ENCODE measurements at regions not wholly inside any gene's neighbourhood (a gene's known extent, or its start where the extent isn't known, plus 50 kb on each side); places are given as distances from the start of the nearest gene placed in this dataset.

GRCh38 chr12:92336641-92337040 lies 191.0 kb upstream of the BTG1 start:
- TF ChIP-seq YY1 (IDR thresholded peaks at IDR 0.05; ENCODE audit: low read depth) (no peak), RCOR1 (IDR thresholded peaks at IDR 0.05; ENCODE audit: low read length) (no peak), JUND (IDR thresholded peaks at IDR 0.05) (no peak), EP300 (IDR thresholded peaks at IDR 0.05; ENCODE audit: borderline replicate concordance in 1 of 2, low read depth in 1 of 2, low read length in 1 of 2) (no peak), EZH2phosphoT487 (IDR thresholded peaks at IDR 0.05; ENCODE audit: borderline replicate concordance, low read depth) (no peak), RFX5 (IDR thresholded peaks at IDR 0.05; ENCODE audit: low read length) (no peak), MXI1 (IDR thresholded peaks at IDR 0.05; ENCODE audit: low read depth, low read length) (no peak), ZBTB33 (IDR thresholded peaks at IDR 0.05; ENCODE audit: borderline replicate concordance, low read depth) (no peak), NRF1 (IDR thresholded peaks at IDR 0.05; ENCODE audit: low read depth, low read length) (no peak), GABPA (IDR thresholded peaks at IDR 0.05; ENCODE audit: low read depth) (no peak), USF2 (IDR thresholded peaks at IDR 0.05; ENCODE audit: borderline replicate concordance, low read depth, low read length) (no peak)
- TF ChIP-seq, protein P1, sequence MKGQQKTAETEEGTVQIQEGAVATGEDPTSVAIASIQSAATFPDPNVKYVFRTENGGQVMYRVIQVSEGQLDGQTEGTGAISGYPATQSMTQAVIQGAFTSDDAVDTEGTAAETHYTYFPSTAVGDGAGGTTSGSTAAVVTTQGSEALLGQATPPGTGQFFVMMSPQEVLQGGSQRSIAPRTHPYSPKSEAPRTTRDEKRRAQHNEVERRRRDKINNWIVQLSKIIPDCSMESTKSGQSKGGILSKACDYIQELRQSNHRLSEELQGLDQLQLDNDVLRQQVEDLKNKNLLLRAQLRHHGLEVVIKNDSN (IDR thresholded peaks at IDR 0.05; ENCODE audit: borderline replicate concordance, low read depth), result no peak
- ChIA-PET POLR2A (no interaction called here), CTCF (interaction anchor here (1.0 kb wide), 1 partner anchor 13 kb away, joined by 3 read pairs; no protein-coding TSS in a partner anchor)
- Histone ChIP-seq H3F3A (replicated peaks; ENCODE audit: insufficient read depth) (no peaks in the 10 kb centered on the region), H3K27me3 (ENCODE audit: insufficient read depth) (no peaks in the 10 kb centered on the region), H3K4me2 (no peak overlapping the region), H3K9ac (no peak overlapping the region), H3K4me3 (ENCODE audit: low read depth in 2 of 2, low read length in 1 of 2) (no peak overlapping the region), H3K9me2 (no peaks in the 10 kb centered on the region), H3K36me3 (replicated peaks in 1 of 2; ENCODE audit: control insufficient read depth in 1 of 2, insufficient read depth in 2 of 2, low read length in 1 of 2) (no peaks in the 10 kb centered on the region), H3K27ac (ENCODE audit: low read depth in 2 of 2, low read length in 1 of 2) (no peak overlapping the region), H3K4me1 (ENCODE audit: control insufficient read depth in 1 of 2, insufficient read depth in 2 of 2, low read depth in 1 of 2, low read length in 1 of 2) (peaks cover 0 to 9% of the 10 kb centered on the region in 2 experiments; a peak in 2 of 4 replicates), H4K20me1 (ENCODE audit: insufficient read depth) (no peaks in the 10 kb centered on the region), H3K9me3 (no peaks in the 10 kb centered on the region), H2AFZ (ENCODE audit: low read depth) (no peak overlapping the region; the same call in 1 of the 2 replicates), H3K79me2 (ENCODE audit: insufficient read depth) (no peaks in the 10 kb centered on the region)
- WGBS (ENCODE audit: low lambda C conversion rate), result 42% methylated on average over 2 of the region's 2 CpGs
- no peak for DNase-seq

DNA sequence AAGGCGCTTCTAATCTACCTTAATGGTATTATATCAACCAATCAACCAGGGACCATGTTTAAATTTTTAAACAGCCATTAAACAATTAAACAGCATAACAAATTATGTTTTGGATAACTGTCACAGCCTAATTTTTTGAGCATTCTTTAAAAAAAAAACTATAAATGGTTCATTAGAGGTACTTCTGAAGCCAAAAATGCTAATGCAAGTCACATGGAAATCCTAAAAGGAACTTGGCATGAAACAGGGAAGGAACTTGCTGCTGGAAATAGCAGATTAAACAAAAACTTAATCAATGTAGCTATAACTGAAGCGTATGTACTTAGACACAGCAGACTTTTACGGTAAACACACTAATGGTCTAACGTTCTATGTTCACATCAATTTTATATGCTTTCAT lies 190.2 kb upstream of the BTG1 start:
- Histone ChIP-seq H3K9me3 (no peaks in the 10 kb centered on the region), H3K36me3 (replicated peaks in 1 of 2; ENCODE audit: control insufficient read depth in 1 of 2, insufficient read depth in 2 of 2, low read length in 1 of 2) (no peaks in the 10 kb centered on the region), H3K27ac (ENCODE audit: low read depth in 2 of 2, low read length in 1 of 2) (no peak overlapping the region), H3F3A (replicated peaks; ENCODE audit: insufficient read depth) (no peaks in the 10 kb centered on the region), H3K4me3 (ENCODE audit: low read depth in 2 of 2, low read length in 1 of 2) (no peak overlapping the region), H3K4me1 (ENCODE audit: control insufficient read depth in 1 of 2, insufficient read depth in 2 of 2, low read depth in 1 of 2, low read length in 1 of 2) (peaks cover 0 to 5% of the 10 kb centered on the region in 2 experiments; a peak in 2 of 4 replicates), H4K20me1 (ENCODE audit: insufficient read depth) (no peaks in the 10 kb centered on the region), H3K79me2 (ENCODE audit: insufficient read depth) (no peaks in the 10 kb centered on the region), H3K9ac (no peak overlapping the region), H2AFZ (ENCODE audit: low read depth) (no peak overlapping the region), H3K27me3 (ENCODE audit: insufficient read depth) (no peaks in the 10 kb centered on the region), H3K4me2 (no peak overlapping the region), H3K9me2 (no peaks in the 10 kb centered on the region)
- WGBS (ENCODE audit: low lambda C conversion rate), result 82% methylated on average over 4 of the region's 4 CpGs
- DNase-seq, result no peak
- ChIA-PET POLR2A (no interaction called here), CTCF (no interaction called here)
- no peak for TF ChIP-seq SIN3A (IDR thresholded peaks at IDR 0.05; ENCODE audit: borderline replicate concordance, low read depth, low read length)
- TF ChIP-seq USF2 (IDR thresholded peaks at IDR 0.05; ENCODE audit: borderline replicate concordance, low read depth, low read length), result no peak
- no peak for TF ChIP-seq NRF1 (IDR thresholded peaks at IDR 0.05; ENCODE audit: low read depth, low read length)
- TF ChIP-seq FOSL2 (IDR thresholded peaks at IDR 0.05; ENCODE audit: borderline replicate concordance, low read depth), result no peak
